ENCODE measurements at regions not wholly inside any gene's neighbourhood (a gene's known extent, or its start where the extent isn't known, plus 50 kb on each side); places are given as distances from the start of the nearest gene placed in this dataset.

DNA sequence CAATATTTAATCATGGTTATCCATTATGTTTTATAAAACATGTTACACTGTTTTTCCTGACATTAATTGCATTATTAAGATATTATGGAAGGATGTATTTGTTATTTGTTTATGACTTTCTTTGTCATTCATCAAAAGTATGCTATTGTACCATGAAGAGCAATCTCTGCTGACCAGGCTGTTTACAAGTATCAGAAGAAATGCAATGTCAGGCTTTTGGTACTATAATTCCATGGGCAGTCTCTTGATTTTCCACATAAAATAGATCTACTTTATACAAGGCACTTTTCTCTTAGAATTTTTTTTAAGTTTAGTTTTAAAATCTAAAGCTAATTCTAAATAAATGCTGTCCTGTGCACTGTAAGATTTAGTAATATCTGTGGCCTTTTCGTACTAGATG, 196.6 kb downstream of the COX7C start:
- Mint-ChIP-seq H3K9me3 (peaks cover 5% of the 10 kb centered on the region), H3K27me3 (no peaks in the 10 kb centered on the region), H3K27ac (no peak overlapping the region), H3K36me3 (ENCODE audit: low read depth) (no peaks in the 10 kb centered on the region), H3K4me3 (no peak overlapping the region), H3K4me1 (ENCODE audit: low read depth) (no peaks in the 10 kb centered on the region)
- intact Hi-C loops (cut with micrococcal nuclease): no loop called here

DNA sequence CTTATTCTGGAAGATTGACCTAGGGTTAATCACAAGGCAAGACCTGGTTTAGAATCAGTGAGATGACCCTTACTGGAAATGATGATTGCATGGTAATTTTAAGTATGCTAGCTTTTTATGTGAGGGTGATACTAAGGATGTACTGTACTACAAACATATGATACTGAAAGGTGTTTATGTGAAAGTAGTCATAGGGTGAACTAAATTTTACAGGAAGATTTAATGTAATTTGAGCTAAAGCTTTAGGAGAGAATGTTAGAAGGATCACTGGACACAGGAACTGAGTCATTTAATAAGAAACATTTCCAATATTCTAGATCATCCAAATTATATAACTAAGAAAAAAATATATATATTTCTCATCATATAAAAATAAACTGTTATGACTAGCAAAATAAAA, 197.2 kb downstream of the COX7C start:
- Mint-ChIP-seq H3K9me3 (peaks cover 4% of the 10 kb centered on the region), H3K27me3 (no peaks in the 10 kb centered on the region), H3K36me3 (ENCODE audit: low read depth) (no peaks in the 10 kb centered on the region), H3K27ac (no peak overlapping the region), H3K4me1 (ENCODE audit: low read depth) (no peaks in the 10 kb centered on the region), H3K4me3 (no peak overlapping the region)
- intact Hi-C loops (cut with micrococcal nuclease): no loop called here

DNA sequence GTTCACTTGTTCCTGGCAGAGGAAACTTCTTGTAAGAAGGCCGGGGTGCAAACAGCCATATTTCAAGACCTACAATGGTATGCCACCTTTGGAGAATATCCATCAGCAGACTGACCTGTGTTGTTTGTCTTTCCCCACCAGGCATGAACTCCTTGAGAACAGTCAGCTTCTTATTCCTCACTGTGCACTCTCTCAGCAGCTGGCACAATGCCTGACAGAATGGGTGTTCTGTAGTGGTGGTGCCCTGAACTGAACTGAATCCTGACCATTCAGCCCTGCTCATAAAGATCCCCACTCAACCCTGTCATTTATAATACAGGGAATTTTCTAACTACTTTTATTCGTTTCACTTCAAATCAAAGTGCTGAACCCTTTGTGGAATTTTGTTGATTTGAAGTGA, 206.9 kb downstream of the COX7C start:
- no peak overlapping the region for H3K4me3 Mint-ChIP-seq
- peaks cover 9% of the 10 kb centered on the region for H3K9me3 Mint-ChIP-seq
- H3K27me3 Mint-ChIP-seq: no peaks in the 10 kb centered on the region
- H3K36me3 Mint-ChIP-seq (ENCODE audit: low read depth): no peaks in the 10 kb centered on the region
- H3K27ac Mint-ChIP-seq: no peak overlapping the region
- no peaks in the 10 kb centered on the region for H3K4me1 Mint-ChIP-seq (ENCODE audit: low read depth)
- intact Hi-C loops (cut with micrococcal nuclease): no loop called here

DNA sequence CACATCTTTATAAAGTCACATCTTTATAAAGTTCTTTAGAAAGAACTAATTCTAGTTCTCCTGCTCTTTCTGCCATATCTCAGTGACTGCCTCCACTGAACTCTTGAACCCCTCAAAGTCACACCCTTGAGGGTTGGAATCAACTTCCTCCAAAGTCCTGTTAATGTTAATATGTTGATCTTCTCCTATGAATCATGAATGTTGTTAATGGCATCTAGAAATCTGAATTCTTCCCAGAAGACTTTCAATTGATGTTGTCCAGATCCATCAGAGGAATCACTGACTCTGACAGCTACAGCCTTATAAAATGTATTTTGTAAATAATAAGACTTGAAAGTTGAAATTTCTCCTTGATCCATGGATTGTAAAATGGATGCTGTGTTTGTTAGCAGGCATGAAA, 213.4 kb downstream of the COX7C start:
- no peaks in the 10 kb centered on the region for H3K36me3 Mint-ChIP-seq (ENCODE audit: low read depth)
- H3K27me3 Mint-ChIP-seq: no peaks in the 10 kb centered on the region
- no peak overlapping the region for H3K27ac Mint-ChIP-seq
- H3K9me3 Mint-ChIP-seq: peaks cover 15% of the 10 kb centered on the region
- H3K4me1 Mint-ChIP-seq (ENCODE audit: low read depth): no peaks in the 10 kb centered on the region
- H3K4me3 Mint-ChIP-seq: no peak overlapping the region
- intact Hi-C loops (cut with micrococcal nuclease): no loop called here

DNA sequence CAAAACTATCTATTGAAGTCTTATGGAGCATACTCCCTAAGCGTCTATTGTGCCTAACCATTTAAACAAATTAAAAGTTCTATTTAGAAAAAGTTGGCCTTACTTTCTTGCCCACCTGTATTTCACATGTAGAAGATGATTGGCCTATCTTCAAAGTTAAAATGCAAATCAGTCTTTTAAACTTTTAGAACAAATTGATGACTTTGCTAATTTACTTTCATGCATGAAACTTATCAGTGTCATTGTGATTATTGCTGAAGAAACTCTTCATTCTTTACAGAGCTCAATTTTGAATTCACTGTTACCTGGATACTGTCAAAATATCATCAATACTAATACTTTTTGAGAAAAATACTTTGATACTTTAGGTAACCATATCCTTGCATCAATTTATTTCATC, 216.1 kb downstream of the COX7C start:
- H3K27ac Mint-ChIP-seq: no peak overlapping the region
- no peaks in the 10 kb centered on the region for H3K4me1 Mint-ChIP-seq (ENCODE audit: low read depth)
- H3K4me3 Mint-ChIP-seq: no peak overlapping the region
- H3K9me3 Mint-ChIP-seq: peaks cover 7% of the 10 kb centered on the region
- intact Hi-C loops (cut with micrococcal nuclease): no loop called here
- no peaks in the 10 kb centered on the region for H3K36me3 Mint-ChIP-seq (ENCODE audit: low read depth)
- H3K27me3 Mint-ChIP-seq: no peaks in the 10 kb centered on the region

DNA sequence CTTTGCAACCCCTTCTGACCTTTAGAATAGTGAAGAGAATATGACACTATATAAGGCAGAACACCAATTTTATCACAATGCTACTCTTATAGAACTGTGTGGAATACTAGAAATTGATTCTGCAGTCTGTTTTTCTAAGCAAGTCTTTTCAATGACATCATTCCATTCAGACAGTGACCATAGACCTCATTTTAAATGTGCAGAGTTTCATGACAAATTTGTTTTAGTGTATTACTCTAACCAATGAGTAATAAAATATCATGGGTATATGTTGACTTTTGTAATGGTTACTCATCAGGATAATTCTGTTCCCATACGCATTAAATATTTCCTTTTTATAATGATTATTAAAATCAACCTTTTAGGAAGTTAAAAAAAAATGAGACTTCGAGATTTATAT, 219.9 kb downstream of the COX7C start:
- no peaks in the 10 kb centered on the region for H3K4me1 Mint-ChIP-seq (ENCODE audit: low read depth)
- intact Hi-C loops (cut with micrococcal nuclease): no loop called here
- no peaks in the 10 kb centered on the region for H3K9me3 Mint-ChIP-seq
- no peak overlapping the region for H3K27ac Mint-ChIP-seq
- H3K36me3 Mint-ChIP-seq (ENCODE audit: low read depth): no peaks in the 10 kb centered on the region
- H3K27me3 Mint-ChIP-seq: no peaks in the 10 kb centered on the region
- no peak overlapping the region for H3K4me3 Mint-ChIP-seq

DNA sequence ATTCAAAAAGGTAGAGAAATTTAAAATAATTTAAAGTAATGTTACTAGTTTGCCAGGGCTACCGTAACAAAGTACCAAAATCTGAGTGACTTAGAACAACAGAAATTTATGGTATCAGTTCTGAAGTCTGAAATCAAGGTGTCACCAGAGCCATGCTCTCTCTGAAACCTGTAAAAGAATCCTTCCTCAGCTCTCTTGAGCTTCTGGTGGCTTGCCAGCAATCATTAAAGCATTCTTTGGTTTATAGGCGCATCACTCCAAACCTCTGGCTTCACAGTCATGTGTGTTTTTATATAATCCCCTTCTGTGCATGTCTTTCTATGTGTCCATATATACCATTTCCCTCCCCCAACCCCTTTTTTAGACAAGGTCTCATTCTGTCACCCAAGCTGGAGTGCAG, 220.3 kb downstream of the COX7C start:
- H3K36me3 Mint-ChIP-seq (ENCODE audit: low read depth): no peaks in the 10 kb centered on the region
- no peaks in the 10 kb centered on the region for H3K4me1 Mint-ChIP-seq (ENCODE audit: low read depth)
- intact Hi-C loops (cut with micrococcal nuclease): no loop called here
- H3K9me3 Mint-ChIP-seq: peaks cover 3% of the 10 kb centered on the region
- no peaks in the 10 kb centered on the region for H3K27me3 Mint-ChIP-seq
- no peak overlapping the region for H3K4me3 Mint-ChIP-seq
- H3K27ac Mint-ChIP-seq: no peak overlapping the region

DNA sequence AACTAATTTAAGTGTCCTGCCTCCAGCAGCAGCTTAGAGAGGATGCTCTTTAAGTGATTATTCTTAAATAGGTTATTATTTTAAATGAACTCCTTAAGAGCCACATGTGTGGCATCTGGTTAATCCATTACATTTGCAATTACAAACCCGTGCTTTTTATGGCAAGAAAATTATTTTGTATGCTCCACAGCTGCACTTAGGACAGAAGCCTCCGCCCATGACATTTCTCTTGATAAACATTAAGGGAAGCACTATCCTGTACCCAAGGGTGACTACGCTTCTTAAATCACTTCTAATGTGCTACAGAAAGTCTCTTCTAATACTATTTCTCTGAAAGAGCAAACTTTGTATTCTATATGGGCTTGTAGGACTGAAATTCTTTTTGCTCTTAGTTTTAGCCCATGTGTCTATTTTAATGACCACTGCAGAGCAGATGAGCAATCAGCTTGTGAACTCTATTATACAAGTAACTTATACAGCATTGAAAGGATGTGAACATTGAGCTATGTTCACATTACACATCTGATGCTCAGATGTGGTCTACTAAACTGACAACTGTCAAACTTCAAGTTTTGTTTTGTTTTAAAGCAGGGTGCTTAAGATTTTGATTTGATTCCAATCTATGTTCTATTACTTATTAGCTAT, 223.4 kb downstream of the COX7C start:
- no peak overlapping the region for H3K4me3 Mint-ChIP-seq
- no peaks in the 10 kb centered on the region for H3K36me3 Mint-ChIP-seq (ENCODE audit: low read depth)
- intact Hi-C loops (cut with micrococcal nuclease): no loop called here
- no peaks in the 10 kb centered on the region for H3K27me3 Mint-ChIP-seq
- no peaks in the 10 kb centered on the region for H3K4me1 Mint-ChIP-seq (ENCODE audit: low read depth)
- H3K27ac Mint-ChIP-seq: no peak overlapping the region
- peaks cover 9% of the 10 kb centered on the region for H3K9me3 Mint-ChIP-seq

DNA sequence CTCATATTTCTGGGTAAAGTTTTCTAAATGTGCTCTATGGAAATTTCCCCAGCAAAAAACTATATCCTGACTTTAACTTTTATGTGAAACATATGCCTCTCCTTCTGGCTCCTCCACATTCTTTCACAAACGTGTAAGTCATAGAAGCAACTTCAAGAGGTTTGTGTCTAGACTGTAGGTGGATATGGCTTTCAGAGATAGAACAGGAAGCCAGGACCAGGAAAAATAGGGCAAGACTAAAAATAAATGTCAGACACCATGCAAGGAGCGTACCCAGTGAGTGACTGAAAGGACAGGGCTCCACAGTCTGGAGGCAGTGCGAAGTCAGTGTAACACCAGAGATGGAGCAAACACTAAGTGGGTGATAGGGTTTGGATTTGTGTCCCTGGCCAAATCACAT, 240.7 kb downstream of the COX7C start:
- Mint-ChIP-seq H3K4me3 (no peak overlapping the region), H3K27me3 (no peaks in the 10 kb centered on the region), H3K9me3 (peaks cover 2% of the 10 kb centered on the region), H3K27ac (no peak overlapping the region), H3K4me1 (ENCODE audit: low read depth) (no peaks in the 10 kb centered on the region), H3K36me3 (ENCODE audit: low read depth) (no peaks in the 10 kb centered on the region)
- intact Hi-C loops (cut with micrococcal nuclease): no loop called here

DNA sequence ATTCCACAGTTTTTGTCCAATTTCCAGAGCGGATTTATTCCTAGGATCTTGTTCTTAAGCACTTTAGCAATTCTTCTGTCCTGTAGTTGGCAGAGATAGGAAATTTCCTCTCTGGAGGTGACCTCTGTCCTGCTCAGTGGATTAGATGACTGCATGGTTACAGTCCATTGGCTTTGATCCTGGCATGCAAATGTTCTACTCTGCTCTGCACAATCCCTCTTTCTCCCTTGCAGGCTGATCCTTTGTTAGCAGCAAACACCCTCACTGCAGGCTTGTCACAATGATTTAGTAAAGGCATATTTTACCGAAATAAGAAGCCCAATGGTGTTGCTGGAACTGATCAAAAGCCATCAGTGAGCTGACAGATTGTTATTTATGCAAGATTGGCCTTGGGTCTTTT, 243.8 kb downstream of the COX7C start:
- intact Hi-C loops (cut with micrococcal nuclease): no loop called here
- Mint-ChIP-seq H3K4me3 (no peak overlapping the region), H3K9me3 (no peaks in the 10 kb centered on the region), H3K4me1 (ENCODE audit: low read depth) (no peaks in the 10 kb centered on the region), H3K27me3 (no peaks in the 10 kb centered on the region), H3K36me3 (ENCODE audit: low read depth) (no peaks in the 10 kb centered on the region), H3K27ac (no peak overlapping the region)

DNA sequence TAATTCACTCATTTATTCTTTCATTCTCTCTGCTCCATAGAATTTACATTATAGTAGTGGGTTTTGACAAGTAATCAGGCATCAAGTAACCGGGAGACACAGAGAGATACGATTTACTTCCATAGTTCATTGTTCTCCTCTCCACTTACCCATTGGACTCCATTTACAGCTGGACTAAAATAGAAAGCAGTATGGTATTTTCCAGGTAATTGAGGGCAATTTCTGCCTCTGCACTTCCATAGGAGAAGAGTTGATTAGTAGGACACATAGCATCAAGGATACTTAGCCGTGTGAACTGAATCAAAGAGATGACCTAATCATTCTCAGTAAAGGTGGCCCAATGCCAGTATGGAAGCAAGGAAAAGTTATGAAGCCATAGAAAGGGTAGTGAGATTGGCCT, 244.4 kb downstream of the COX7C start:
- no peaks in the 10 kb centered on the region for H3K4me1 Mint-ChIP-seq (ENCODE audit: low read depth)
- no peaks in the 10 kb centered on the region for H3K9me3 Mint-ChIP-seq
- intact Hi-C loops (cut with micrococcal nuclease): no loop called here
- no peaks in the 10 kb centered on the region for H3K36me3 Mint-ChIP-seq (ENCODE audit: low read depth)
- H3K27ac Mint-ChIP-seq: no peak overlapping the region
- no peak overlapping the region for H3K4me3 Mint-ChIP-seq
- no peaks in the 10 kb centered on the region for H3K27me3 Mint-ChIP-seq

DNA sequence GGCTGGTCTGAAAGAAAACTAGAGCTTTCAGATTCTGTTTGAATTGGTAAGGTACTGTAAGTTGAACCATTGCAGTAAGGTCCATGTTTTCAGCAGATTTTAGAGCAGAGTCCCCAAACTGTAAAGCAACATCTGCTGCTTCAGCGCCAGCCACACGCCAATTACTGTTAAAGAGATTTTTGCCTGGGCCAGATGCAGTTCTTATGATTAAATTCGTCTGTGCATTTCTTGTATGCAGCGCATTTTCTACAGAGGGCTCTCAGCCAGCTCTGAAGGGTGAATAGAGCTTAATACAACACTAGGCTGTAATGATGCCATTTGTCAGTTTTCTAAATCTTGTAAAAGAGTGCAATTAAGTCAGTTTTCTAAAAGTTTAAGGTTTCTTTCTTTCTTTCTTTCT, 246.3 kb downstream of the COX7C start:
- intact Hi-C loops (cut with micrococcal nuclease): no loop called here
- Mint-ChIP-seq H3K27ac (no peak overlapping the region), H3K9me3 (no peaks in the 10 kb centered on the region), H3K27me3 (no peaks in the 10 kb centered on the region), H3K4me3 (no peak overlapping the region), H3K36me3 (ENCODE audit: low read depth) (no peaks in the 10 kb centered on the region), H3K4me1 (ENCODE audit: low read depth) (no peaks in the 10 kb centered on the region)

DNA sequence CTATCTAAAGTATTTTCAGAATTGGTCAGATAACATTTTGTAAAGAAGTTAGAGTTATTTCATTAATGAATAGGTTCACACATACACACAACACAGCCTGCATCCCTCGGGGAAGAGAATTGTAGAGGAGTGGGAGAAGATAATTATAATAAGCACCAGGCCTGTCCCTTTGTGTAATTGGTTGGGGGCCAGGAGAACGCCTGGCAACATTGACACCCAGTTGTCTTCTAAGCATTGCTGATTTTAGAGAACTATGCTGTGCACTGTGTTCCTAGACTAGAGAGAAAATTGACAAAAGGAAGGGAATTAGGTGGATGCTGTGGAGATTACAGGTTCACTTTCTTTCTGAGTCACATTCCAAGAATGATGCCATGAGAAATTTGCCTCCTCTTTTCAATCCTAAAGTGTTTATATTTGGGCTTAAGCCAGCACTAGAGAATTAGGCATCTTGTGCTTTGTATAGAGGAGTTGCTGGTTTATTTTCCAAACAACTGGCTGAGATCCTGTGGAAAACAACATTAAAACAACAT, 247.6 kb downstream of the COX7C start:
- no peaks in the 10 kb centered on the region for H3K27me3 Mint-ChIP-seq
- H3K4me3 Mint-ChIP-seq: no peak overlapping the region
- H3K36me3 Mint-ChIP-seq (ENCODE audit: low read depth): no peaks in the 10 kb centered on the region
- H3K9me3 Mint-ChIP-seq: no peaks in the 10 kb centered on the region
- H3K27ac Mint-ChIP-seq: no peak overlapping the region
- no peaks in the 10 kb centered on the region for H3K4me1 Mint-ChIP-seq (ENCODE audit: low read depth)
- intact Hi-C loops (cut with micrococcal nuclease): no loop called here

DNA sequence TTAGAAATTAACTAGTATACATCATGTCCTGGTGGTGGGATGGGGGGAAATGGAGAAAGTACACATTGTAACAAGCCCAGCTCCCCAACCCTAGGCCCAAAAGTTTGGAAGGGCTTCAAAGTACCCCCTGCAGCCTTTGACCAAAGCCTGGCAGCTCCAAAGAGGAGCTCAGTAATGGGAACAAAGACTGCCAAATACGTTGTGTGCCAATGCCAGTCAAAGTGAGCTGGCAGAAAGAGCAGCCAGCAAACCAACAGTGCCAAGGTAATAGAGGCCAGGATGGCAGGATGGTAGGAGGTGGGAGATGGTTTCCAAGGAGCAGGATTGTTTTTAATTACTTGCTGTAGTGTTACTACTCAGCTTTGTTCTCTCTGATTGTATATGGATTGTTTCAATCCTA, 248.3 kb downstream of the COX7C start:
- Mint-ChIP-seq H3K4me1 (ENCODE audit: low read depth) (no peaks in the 10 kb centered on the region), H3K9me3 (no peaks in the 10 kb centered on the region), H3K36me3 (ENCODE audit: low read depth) (no peaks in the 10 kb centered on the region), H3K27ac (no peak overlapping the region), H3K27me3 (no peaks in the 10 kb centered on the region), H3K4me3 (no peak overlapping the region)
- intact Hi-C loops (cut with micrococcal nuclease): no loop called here

DNA sequence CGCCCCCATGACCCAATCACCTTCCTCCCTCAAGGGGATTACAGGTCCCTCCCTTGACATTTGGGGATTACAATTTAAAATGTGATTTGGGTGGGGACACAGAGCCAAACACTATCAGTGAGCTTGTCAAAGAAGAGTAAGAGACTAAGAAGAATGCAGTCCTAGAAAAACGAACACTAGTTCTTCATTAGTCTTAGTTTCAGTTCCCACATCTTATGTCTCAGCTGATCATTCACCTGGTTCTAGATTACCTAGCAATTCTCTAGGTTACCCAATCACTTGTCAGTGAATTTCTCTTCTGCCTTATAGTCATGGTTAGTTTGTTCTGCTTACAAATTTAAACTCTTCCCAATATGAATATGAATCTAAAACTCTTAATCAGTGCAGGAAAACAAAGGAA, 251.5 kb downstream of the COX7C start:
- intact Hi-C loops (cut with micrococcal nuclease): no loop called here
- Mint-ChIP-seq H3K9me3 (no peaks in the 10 kb centered on the region), H3K4me3 (no peak overlapping the region), H3K36me3 (ENCODE audit: low read depth) (no peaks in the 10 kb centered on the region), H3K27me3 (no peaks in the 10 kb centered on the region), H3K27ac (no peak overlapping the region), H3K4me1 (ENCODE audit: low read depth) (no peaks in the 10 kb centered on the region)

Measured in dendritic cell treated with granulocyte-macrophage colony-stimulating factor and Interleukin-4, amounts not matched to agents 40 ng/mL and 50 ng/mL, for 4 days (primary cell).